ENCODE measurements at regions not wholly inside any gene's neighbourhood (a gene's known extent, or its start where the extent isn't known, plus 50 kb on each side); places are given as distances from the start of the nearest gene placed in this dataset.
"Not testable (repeated sequence)": the region's sequence is repeated elsewhere in the genome, so short reads cannot be mapped to it uniquely, and the experiment has no call there.

- no peaks in the 10 kb centered on the region for H3K9me3 ChIP-seq (ENCODE audit: low read length)
- no peaks in the 10 kb centered on the region for H3F3A ChIP-seq (ENCODE audit: low read length, unreplicated experiment)
- H3K36me3 ChIP-seq (ENCODE audit: low read depth, low read length) = no peaks in the 10 kb centered on the region
- no peaks in the 10 kb centered on the region for H3K4me1 ChIP-seq (ENCODE audit: insufficient read depth, low read length)
- no peak overlapping the region for H3K4me2 ChIP-seq (ENCODE audit: low read length)
- no peak for TF ChIP-seq EZH2 (IDR thresholded peaks at IDR 0.05; ENCODE audit: low read length, unreplicated experiment)
- no peak for TF ChIP-seq EZH2phosphoT487 (IDR thresholded peaks at IDR 0.05; ENCODE audit: borderline replicate concordance, low read length)
- TF ChIP-seq CTCF (conservative IDR thresholded peaks at IDR 0.05; ENCODE audit: low read depth, low read length) = no peak
- ChIA-PET POLR2A (ENCODE audit: unreplicated experiment) (no interaction called here), CTCF (no interaction called here)
- BruUV-seq (replicated peaks) = no TSS peak
- H3K79me2 ChIP-seq (ENCODE audit: low read length) = no peaks in the 10 kb centered on the region
- intact Hi-C loops (cut with micrococcal nuclease) = no loop called here
- no peaks in the 10 kb centered on the region for H3K27me3 ChIP-seq (ENCODE audit: low read length)
- H3K9ac ChIP-seq (ENCODE audit: low read length) = no peak overlapping the region
- DNase-seq = no peak
- H4K20me1 ChIP-seq (ENCODE audit: low read length) = no peaks in the 10 kb centered on the region
- no peak overlapping the region for H2AFZ ChIP-seq (ENCODE audit: low read length)
- no peak overlapping the region for H3K27ac ChIP-seq (ENCODE audit: low read length)
- H3K4me3 ChIP-seq (ENCODE audit: low read length) = no peak overlapping the region
- H3K9me2 ChIP-seq (replicated peaks; ENCODE audit: low read length) = no peaks in the 10 kb centered on the region
- ATAC-seq = no peak
Measured at GRCh38 chr14:105891631-105892452, 365.5 kb downstream of the TMEM121 start.

GRCh38 chr14:105892453-105893441 is 366.4 kb downstream of the TMEM121 start:
- H3K4me3 ChIP-seq (ENCODE audit: low read length); ATAC-seq; intact Hi-C loops (cut with micrococcal nuclease): not testable (repeated sequence)

GRCh38 chr14:105893686-105894085 is 367.3 kb downstream of the TMEM121 start:
- H3K4me1 ChIP-seq (ENCODE audit: insufficient read depth, low read length); H3K27ac ChIP-seq (ENCODE audit: low read length); H3F3A ChIP-seq (ENCODE audit: low read length, unreplicated experiment); H3K4me3 ChIP-seq (ENCODE audit: low read length); H3K9ac ChIP-seq (ENCODE audit: low read length); H3K27me3 ChIP-seq (ENCODE audit: low read length); H4K20me1 ChIP-seq (ENCODE audit: low read length); H3K79me2 ChIP-seq (ENCODE audit: low read length); H2AFZ ChIP-seq (ENCODE audit: low read length); H3K4me2 ChIP-seq (ENCODE audit: low read length); H3K9me3 ChIP-seq (ENCODE audit: low read length); POLR2A ChIA-PET (ENCODE audit: unreplicated experiment); BruUV-seq (replicated peaks); H3K36me3 ChIP-seq (ENCODE audit: low read depth, low read length); DNase-seq; H3K9me2 ChIP-seq (replicated peaks; ENCODE audit: low read length); CTCF ChIA-PET; intact Hi-C loops (cut with micrococcal nuclease); ATAC-seq: not testable (repeated sequence)

More at GRCh38 chr14:105892453-105893441, 366.4 kb downstream of the TMEM121 start:
- DNase-seq; BruUV-seq (replicated peaks); H4K20me1 ChIP-seq (ENCODE audit: low read length); H3K79me2 ChIP-seq (ENCODE audit: low read length); H3K9ac ChIP-seq (ENCODE audit: low read length); H3K27me3 ChIP-seq (ENCODE audit: low read length); H2AFZ ChIP-seq (ENCODE audit: low read length); H3K4me1 ChIP-seq (ENCODE audit: insufficient read depth, low read length); H3K9me2 ChIP-seq (replicated peaks; ENCODE audit: low read length); CTCF ChIA-PET; H3K9me3 ChIP-seq (ENCODE audit: low read length); H3K4me2 ChIP-seq (ENCODE audit: low read length); H3K36me3 ChIP-seq (ENCODE audit: low read depth, low read length); H3K27ac ChIP-seq (ENCODE audit: low read length); H3F3A ChIP-seq (ENCODE audit: low read length, unreplicated experiment); POLR2A ChIA-PET (ENCODE audit: unreplicated experiment): not testable (repeated sequence)
